Ishikawa (cell line): ENCODE measurements at regions not wholly inside any gene's neighbourhood (a gene's known extent, or its start where the extent isn't known, plus 50 kb on each side); places are given as distances from the start of the nearest gene placed in this dataset.

Experiments used
- CREB1 ChIP-seq: IDR thresholded peaks from 2 replicates; pipeline ENCODE4 v1.6.1; 2012; ENCODE audit warnings: low read depth
- EGR1 ChIP-seq: IDR thresholded peaks from 2 replicates; pipeline ENCODE4 v1.6.1; 2012
- EP300 ChIP-seq: IDR thresholded peaks from 2 replicates; pipeline ENCODE4 v1.6.1; 2012; ENCODE audit warnings: borderline replicate concordance
- FOXM1 ChIP-seq: IDR thresholded peaks from 2 replicates; pipeline ENCODE4 v1.6.1; 2012; ENCODE audit warnings: low read depth, borderline replicate concordance
- NFIC ChIP-seq: IDR thresholded peaks from 2 replicates; pipeline ENCODE4 v1.6.1; 2012
- TAF1 ChIP-seq: IDR thresholded peaks from 2 replicates; pipeline ENCODE4 v1.6.1; 2012; ENCODE audit warnings: low read depth, mild to moderate bottlenecking
- TEAD4 ChIP-seq: IDR thresholded peaks from 2 replicates; pipeline ENCODE4 v1.6.1; 2012
- TF ChIP-seq, protein P1 (sequence below): IDR thresholded peaks from 2 replicates; pipeline ENCODE4 v1.6.1; 2012; ENCODE audit warnings: low read depth, mild to moderate bottlenecking
- TF ChIP-seq, protein P2 (sequence below): IDR thresholded peaks from 2 replicates; pipeline ENCODE4 v1.6.1; 2012

DNA sequence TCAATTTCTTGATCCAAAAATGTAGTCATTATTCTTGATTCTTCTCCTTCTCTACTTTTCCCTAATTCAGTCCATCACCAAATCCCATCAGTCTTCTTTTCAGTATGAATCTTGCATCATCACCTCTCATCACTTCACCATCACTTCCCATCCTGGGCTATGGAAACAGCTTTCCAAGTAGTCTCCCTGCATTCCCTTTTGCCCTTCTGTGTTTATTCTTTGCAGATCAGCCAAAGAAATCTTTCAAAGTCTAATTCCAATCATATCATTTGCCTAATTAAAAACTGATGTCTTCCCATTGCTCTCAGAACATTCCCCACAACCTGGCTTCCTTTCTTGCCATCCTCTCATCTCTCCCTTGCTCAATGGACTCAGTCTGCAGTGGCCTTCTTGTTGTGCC, 201.7 kb upstream of the ADAMTS3 start:
- TF ChIP-seq EP300 (no peak), EGR1 (no peak), TAF1 (no peak), CREB1 (no peak), TEAD4 (no peak), FOXM1 (no peak), NFIC (no peak)
- TF ChIP-seq, protein P1, sequence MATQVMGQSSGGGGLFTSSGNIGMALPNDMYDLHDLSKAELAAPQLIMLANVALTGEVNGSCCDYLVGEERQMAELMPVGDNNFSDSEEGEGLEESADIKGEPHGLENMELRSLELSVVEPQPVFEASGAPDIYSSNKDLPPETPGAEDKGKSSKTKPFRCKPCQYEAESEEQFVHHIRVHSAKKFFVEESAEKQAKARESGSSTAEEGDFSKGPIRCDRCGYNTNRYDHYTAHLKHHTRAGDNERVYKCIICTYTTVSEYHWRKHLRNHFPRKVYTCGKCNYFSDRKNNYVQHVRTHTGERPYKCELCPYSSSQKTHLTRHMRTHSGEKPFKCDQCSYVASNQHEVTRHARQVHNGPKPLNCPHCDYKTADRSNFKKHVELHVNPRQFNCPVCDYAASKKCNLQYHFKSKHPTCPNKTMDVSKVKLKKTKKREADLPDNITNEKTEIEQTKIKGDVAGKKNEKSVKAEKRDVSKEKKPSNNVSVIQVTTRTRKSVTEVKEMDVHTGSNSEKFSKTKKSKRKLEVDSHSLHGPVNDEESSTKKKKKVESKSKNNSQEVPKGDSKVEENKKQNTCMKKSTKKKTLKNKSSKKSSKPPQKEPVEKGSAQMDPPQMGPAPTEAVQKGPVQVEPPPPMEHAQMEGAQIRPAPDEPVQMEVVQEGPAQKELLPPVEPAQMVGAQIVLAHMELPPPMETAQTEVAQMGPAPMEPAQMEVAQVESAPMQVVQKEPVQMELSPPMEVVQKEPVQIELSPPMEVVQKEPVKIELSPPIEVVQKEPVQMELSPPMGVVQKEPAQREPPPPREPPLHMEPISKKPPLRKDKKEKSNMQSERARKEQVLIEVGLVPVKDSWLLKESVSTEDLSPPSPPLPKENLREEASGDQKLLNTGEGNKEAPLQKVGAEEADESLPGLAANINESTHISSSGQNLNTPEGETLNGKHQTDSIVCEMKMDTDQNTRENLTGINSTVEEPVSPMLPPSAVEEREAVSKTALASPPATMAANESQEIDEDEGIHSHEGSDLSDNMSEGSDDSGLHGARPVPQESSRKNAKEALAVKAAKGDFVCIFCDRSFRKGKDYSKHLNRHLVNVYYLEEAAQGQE = no peak
- TF ChIP-seq, protein P2, sequence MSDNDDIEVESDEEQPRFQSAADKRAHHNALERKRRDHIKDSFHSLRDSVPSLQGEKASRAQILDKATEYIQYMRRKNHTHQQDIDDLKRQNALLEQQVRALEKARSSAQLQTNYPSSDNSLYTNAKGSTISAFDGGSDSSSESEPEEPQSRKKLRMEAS = no peak
